Panc1 (cell line): ENCODE measurements at regions not wholly inside any gene's neighbourhood (a gene's known extent, or its start where the extent isn't known, plus 50 kb on each side); places are given as distances from the start of the nearest gene placed in this dataset.

ENCODE experiments used
- ATAC-seq: fragments of 200-7000 bp; cut with Tn5 transposase; 2 replicates; pipeline ENCODE4 v1.9.1; 2020; ENCODE audit warnings: mild to moderate bottlenecking, moderate library complexity
- BruUV-seq: library from RNA; stranded (reverse); fragments of 400-500 nt; replicated peaks from 2 replicates; lab custom pipeline; 2021; lab: Mats Ljungman, UMichigan
- CTCF ChIA-PET: fragments of 300-600 bp; sonication (Branson Sonifier 250); formaldehyde crosslinking; loops from one replicate; lab custom pipeline; 2022; ENCODE audit warnings: antibody characterized with exemption; lab: Charles Lee
- POLR2A ChIA-PET: fragments of 300-600 bp; sonication (Branson Sonifier 250); formaldehyde crosslinking; loops from one replicate; lab custom pipeline; 2022; ENCODE audit warnings: antibody characterized with exemption; lab: Charles Lee
- DNase-seq: peaks from one replicate; pipeline ENCODE4 v3.0.0-alpha.2; 2010; ENCODE audit warnings: low read depth, low spot score
- H3K27ac ChIP-seq: 2 replicates; pipeline ENCODE4 v1.5.1; 2011; ENCODE audit warnings: mild to moderate bottlenecking, low read length, inconsistent platforms
- H3K27me3 ChIP-seq: fragments of 200-500 bp; sonication (Bioruptor generic); 2 replicates; pipeline ENCODE4 v1.6.0; 2014; ENCODE audit warnings: low read length, inconsistent platforms; ENCODE audit not compliant: control insufficient read depth, insufficient read depth
- H3K36me3 ChIP-seq: fragments of 200-500 bp; sonication (Bioruptor generic); 2 replicates; pipeline ENCODE4 v1.5.1; 2014; ENCODE audit warnings: inconsistent platforms, mild to moderate bottlenecking, low read length, moderate library complexity; ENCODE audit not compliant: control insufficient read depth, insufficient read depth
- H3K4me1 ChIP-seq: 2 replicates; pipeline ENCODE4 v1.5.1; 2011; ENCODE audit warnings: inconsistent platforms, mild to moderate bottlenecking, low read length, moderate library complexity; ENCODE audit not compliant: control insufficient read depth, insufficient read depth
- H3K4me3 ChIP-seq, 2 experiments: 2 replicates each; pipeline ENCODE4 v1.5.1; 2011 to 2012; ENCODE audit warnings: low read depth in 2 of 2, low read length in 2 of 2, mild to moderate bottlenecking in 2 of 2, inconsistent platforms in 1 of 2, moderate library complexity in 1 of 2
- H3K9me3 ChIP-seq: fragments of 200-500 bp; sonication (Bioruptor generic); 2 replicates; pipeline ENCODE4 v1.5.1; 2014; ENCODE audit warnings: low read depth, mild to moderate bottlenecking, inconsistent platforms, low read length, moderate library complexity; ENCODE audit not compliant: control insufficient read depth, insufficient read depth
- CTCF ChIP-seq: fragments of 450-650 bp; IDR thresholded peaks from 2 replicates; pipeline ENCODE4 v1.5.1; 2017; ENCODE audit warnings: mild to moderate bottlenecking
- POLR2AphosphoS5 ChIP-seq: IDR thresholded peaks from 2 replicates; pipeline ENCODE4 v1.6.1; 2012; ENCODE audit warnings: mild to moderate bottlenecking, low read depth, low read length, moderate library complexity
- REST ChIP-seq, 2 experiments: IDR thresholded peaks; 2 replicates each; pipeline ENCODE4 v1.6.1; 2011 to 2012; ENCODE audit warnings: low read depth in 2 of 2, control low read depth in 1 of 2, low read length in 1 of 2, mild to moderate bottlenecking in 1 of 2, moderate library complexity in 1 of 2; ENCODE audit not compliant: insufficient read depth in 1 of 2
- SIN3A ChIP-seq: IDR thresholded peaks from 2 replicates; pipeline ENCODE4 v1.6.1; 2012; ENCODE audit warnings: low read depth, mild to moderate bottlenecking, low read length, moderate library complexity, borderline replicate concordance; ENCODE audit not compliant: insufficient read depth
- TCF7L2 ChIP-seq: IDR thresholded peaks from 2 replicates; pipeline ENCODE4 v1.6.1; 2011; ENCODE audit warnings: mild to moderate bottlenecking, low read depth, low read length, inconsistent platforms
- in situ Hi-C: cut with HindIII; loops from 2 replicates; pipeline ENCODE4 v1.10.0; 2016; ENCODE audit warnings: low sequenced_read_pairs, low pct_unique_long_range_greater_than_20kb
- intact Hi-C: fragments of 100-400 bp; cut with micrococcal nuclease; formaldehyde crosslinking; loops from one replicate; pipeline ENCODE4 v1.10.0; 2022; ENCODE audit not compliant: unreplicated experiment

DNA sequence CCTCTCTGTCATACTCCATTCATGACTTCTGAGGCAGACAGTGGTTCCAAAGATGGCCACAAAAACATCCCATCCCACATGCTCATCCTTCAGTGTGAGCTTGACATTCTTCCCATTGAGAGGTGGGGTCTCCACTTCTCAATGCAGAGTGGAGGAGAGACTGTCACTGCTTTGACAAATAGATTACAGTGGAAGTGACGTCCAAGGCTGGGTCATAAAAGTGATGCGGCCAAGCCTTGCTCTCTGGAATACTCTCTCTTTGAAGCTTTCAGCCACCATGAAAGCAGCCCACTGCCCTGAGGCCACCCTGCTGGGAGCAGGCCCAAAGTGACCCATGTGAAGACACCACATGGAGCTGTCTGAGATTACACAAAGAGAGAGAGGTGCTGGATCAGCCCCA lies 59.0 kb upstream of the DNAH5 start:
- no peak overlapping the region for H3K4me3 ChIP-seq
- DNase-seq (no peak), ATAC-seq (no peak)
- no peaks in the 10 kb centered on the region for H3K9me3 ChIP-seq
- BruUV-seq = no TSS peak
- H3K27me3 ChIP-seq = no peaks in the 10 kb centered on the region
- H3K36me3 ChIP-seq = no peaks in the 10 kb centered on the region
- in situ Hi-C loops (no loop called here), intact Hi-C loops (no loop called here)
- TF ChIP-seq SIN3A = no peak
- TF ChIP-seq POLR2AphosphoS5 = no peak
- TF ChIP-seq TCF7L2 = no peak
- no peak for TF ChIP-seq REST (IDR thresholded peaks at IDR 0.05; ENCODE audit: insufficient read depth in 1 of 2, low read depth in 2 of 2, low read length in 1 of 2)
- POLR2A ChIA-PET = interaction anchor here (1.5 kb wide), 1 partner anchor 8 kb away, joined by 5 read pairs; no protein-coding TSS in a partner anchor
- H3K4me1 ChIP-seq = peaks cover 55% of the 10 kb centered on the region
- CTCF ChIA-PET = no interaction called here
- peak overlapping the region; percentile 99 for H3K27ac ChIP-seq

- ChIA-PET POLR2A (no interaction called here), CTCF (no interaction called here)
- peak overlapping the region; percentile 80 for H3K27ac ChIP-seq
- intact Hi-C loops = no loop called here
- in situ Hi-C loops = loop anchor here (25.0 kb wide), 1 partner anchor 114 kb away; no protein-coding TSS in a partner anchor
- H3K27me3 ChIP-seq = no peaks in the 10 kb centered on the region
- no peak for DNase-seq
- no peaks in the 10 kb centered on the region for H3K36me3 ChIP-seq
- BruUV-seq = no TSS peak
- ATAC-seq = no peak
- no peak overlapping the region for H3K4me3 ChIP-seq
- peaks cover 38% of the 10 kb centered on the region for H3K4me1 ChIP-seq
- TF ChIP-seq TCF7L2 = no peak
- TF ChIP-seq REST (IDR thresholded peaks at IDR 0.05; ENCODE audit: insufficient read depth in 1 of 2, low read depth in 2 of 2, low read length in 1 of 2) = no peak
- TF ChIP-seq CTCF = no peak
- no peak for TF ChIP-seq POLR2AphosphoS5
- TF ChIP-seq SIN3A = no peak
- H3K9me3 ChIP-seq = peaks cover 5% of the 10 kb centered on the region; the same call in 1 of the 2 replicates
These were observed 53.8 kb upstream of the DNAH5 start for GRCh38 chr5:13998254-13998653.
